ENCODE measurements at regions not wholly inside any gene's neighbourhood (a gene's known extent, or its start where the extent isn't known, plus 50 kb on each side); places are given as distances from the start of the nearest gene placed in this dataset.

DNA sequence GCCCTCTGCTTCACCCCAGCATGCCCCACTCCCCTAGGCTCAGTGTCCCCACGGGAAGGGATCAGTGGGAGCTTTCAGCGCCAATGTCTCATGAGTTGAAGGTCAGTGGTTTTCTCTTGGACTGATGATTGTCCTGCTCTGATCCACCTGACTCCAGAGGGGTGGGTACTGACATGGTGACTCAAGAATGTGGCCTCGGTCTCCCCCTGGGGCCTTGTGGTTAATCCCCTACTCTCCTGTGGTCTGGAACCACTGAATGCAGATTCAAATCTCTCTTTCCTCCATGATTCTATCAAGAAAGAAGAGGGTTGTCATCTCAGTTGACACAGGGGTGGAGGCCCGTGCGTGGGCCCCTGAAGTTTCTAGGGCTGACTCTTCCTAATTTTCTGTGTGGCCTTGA, 176.9 kb downstream of the RPS24 start:
- DNase-seq (ENCODE audit: low spot score), result no peak
- H3K4me1 ChIP-seq (ENCODE audit: control insufficient read depth in 1 of 2, low read depth in 2 of 2), result peaks cover 12 to 25% of the 10 kb centered on the region in 2 donors
- H3K36me3 ChIP-seq, result no peaks in the 10 kb centered on the region
- H3K27me3 ChIP-seq (replicated peaks; ENCODE audit: insufficient read depth), result no peaks in the 10 kb centered on the region
- H3K9me3 ChIP-seq, result no peaks in the 10 kb centered on the region
- TF ChIP-seq, protein P1, sequence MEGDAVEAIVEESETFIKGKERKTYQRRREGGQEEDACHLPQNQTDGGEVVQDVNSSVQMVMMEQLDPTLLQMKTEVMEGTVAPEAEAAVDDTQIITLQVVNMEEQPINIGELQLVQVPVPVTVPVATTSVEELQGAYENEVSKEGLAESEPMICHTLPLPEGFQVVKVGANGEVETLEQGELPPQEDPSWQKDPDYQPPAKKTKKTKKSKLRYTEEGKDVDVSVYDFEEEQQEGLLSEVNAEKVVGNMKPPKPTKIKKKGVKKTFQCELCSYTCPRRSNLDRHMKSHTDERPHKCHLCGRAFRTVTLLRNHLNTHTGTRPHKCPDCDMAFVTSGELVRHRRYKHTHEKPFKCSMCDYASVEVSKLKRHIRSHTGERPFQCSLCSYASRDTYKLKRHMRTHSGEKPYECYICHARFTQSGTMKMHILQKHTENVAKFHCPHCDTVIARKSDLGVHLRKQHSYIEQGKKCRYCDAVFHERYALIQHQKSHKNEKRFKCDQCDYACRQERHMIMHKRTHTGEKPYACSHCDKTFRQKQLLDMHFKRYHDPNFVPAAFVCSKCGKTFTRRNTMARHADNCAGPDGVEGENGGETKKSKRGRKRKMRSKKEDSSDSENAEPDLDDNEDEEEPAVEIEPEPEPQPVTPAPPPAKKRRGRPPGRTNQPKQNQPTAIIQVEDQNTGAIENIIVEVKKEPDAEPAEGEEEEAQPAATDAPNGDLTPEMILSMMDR (IDR thresholded peaks at IDR 0.05), result no peak
- ATAC-seq (ENCODE audit: insufficient number of reproducible peaks, low FRiP score, low read depth), result no peak
- H3K4me3 ChIP-seq, result no peak overlapping the region
- H3K27ac ChIP-seq, result no peak overlapping the region

DNA sequence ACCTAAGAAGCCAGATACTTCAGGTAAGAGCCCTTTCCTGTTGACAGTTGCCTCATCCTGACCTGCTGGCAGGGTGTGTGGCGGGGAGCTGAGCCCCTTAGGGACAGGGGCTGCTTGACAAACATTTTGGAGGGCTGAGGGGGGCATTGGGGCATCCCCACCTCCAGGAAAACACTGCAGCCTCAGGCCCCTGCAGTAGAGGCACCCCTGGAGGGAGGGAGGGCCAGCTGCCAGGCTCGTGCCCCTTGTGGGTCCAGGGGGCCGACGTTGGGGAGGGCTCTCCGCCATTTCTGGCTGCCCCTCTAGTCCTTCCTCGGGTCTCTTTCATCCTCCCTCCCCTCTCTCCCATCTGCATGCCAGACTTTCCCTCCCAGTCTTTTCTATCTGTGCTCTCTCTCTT, 177.3 kb downstream of the RPS24 start:
- no peaks in the 10 kb centered on the region for H3K27me3 ChIP-seq (replicated peaks; ENCODE audit: insufficient read depth)
- H3K4me3 ChIP-seq, result no peak overlapping the region
- H3K27ac ChIP-seq, result no peak overlapping the region
- H3K36me3 ChIP-seq, result no peaks in the 10 kb centered on the region
- ATAC-seq (ENCODE audit: insufficient number of reproducible peaks, low FRiP score, low read depth) (no peak), DNase-seq (ENCODE audit: low spot score) (no peak)
- peaks cover 16 to 27% of the 10 kb centered on the region in 2 donors for H3K4me1 ChIP-seq (ENCODE audit: control insufficient read depth in 1 of 2, low read depth in 2 of 2)
- no peaks in the 10 kb centered on the region for H3K9me3 ChIP-seq
- TF ChIP-seq, protein P1 (IDR thresholded peaks at IDR 0.05), result no peak

DNA sequence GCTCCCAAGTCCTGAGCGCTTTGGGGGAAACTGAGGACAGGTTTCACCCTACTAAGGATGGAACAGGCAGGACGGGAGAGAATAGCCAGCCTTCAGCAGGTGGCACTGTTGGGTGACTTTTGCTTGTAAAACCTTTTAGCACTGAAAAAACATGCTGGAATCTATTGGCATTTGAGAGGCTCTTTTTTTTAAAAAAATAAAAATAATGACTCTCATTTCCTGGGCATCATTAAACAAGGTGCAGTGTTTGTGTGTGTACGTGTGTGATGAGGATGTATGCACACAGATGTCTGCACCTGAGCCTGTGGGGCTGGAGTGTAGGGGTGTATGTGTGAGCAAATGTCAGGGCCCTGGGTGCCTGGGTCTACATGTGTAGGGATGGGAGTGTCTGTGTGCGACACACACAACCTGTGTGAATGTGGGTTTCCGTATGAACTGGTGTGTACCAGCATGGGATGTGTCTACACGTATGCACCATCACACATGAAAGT, 177.9 kb downstream of the RPS24 start:
- Histone ChIP-seq H3K9me3 (no peaks in the 10 kb centered on the region), H3K36me3 (no peaks in the 10 kb centered on the region), H3K4me3 (no peak overlapping the region), H3K27ac (no peak overlapping the region), H3K27me3 (replicated peaks; ENCODE audit: insufficient read depth) (no peaks in the 10 kb centered on the region), H3K4me1 (ENCODE audit: control insufficient read depth in 1 of 2, low read depth in 2 of 2) (peaks cover 19 to 30% of the 10 kb centered on the region in 2 donors)
- DNase-seq (ENCODE audit: low spot score) (no peak), ATAC-seq (ENCODE audit: insufficient number of reproducible peaks, low FRiP score, low read depth) (no peak)
- TF ChIP-seq, protein P1 (IDR thresholded peaks at IDR 0.05), result peak; percentile 53

DNA sequence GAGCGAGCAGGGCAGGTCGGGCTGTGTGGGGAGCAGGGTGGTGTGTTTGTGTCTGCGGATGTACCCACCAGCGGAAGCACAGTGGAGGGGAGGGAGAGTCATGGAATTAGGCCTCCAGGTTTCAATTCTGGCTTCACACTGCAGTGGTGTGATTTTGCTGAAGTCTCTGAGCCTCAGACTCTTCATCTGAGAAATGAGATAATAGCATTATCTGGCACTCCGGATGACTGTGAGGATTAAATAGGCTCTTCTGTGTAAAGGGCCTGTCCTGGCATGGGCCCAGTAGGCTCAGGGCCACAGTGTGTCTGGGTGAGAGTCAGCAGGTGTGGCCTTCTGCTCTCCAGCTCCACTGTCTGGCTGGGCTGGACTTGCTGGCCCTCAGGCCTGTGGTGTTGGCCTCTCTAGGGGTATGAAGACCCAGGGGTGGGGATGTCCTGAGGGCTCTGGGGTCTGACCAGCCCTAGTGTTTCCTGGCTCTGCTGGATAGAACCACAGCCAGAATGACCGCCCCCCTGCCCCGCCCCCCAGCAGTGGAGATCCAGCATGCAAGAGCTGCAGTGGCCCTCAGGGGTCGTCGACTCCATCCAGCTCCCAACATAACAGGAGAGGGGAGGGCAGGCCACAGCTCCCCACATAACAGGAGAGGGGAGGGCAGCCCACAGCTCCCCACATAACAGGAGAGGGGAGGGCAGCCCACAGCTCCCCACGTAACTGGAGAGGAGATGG, 178.6 kb downstream of the RPS24 start:
- Histone ChIP-seq H3K4me3 (no peak overlapping the region), H3K9me3 (no peaks in the 10 kb centered on the region), H3K27me3 (replicated peaks; ENCODE audit: insufficient read depth) (no peaks in the 10 kb centered on the region), H3K27ac (no peak overlapping the region), H3K36me3 (no peaks in the 10 kb centered on the region), H3K4me1 (ENCODE audit: control insufficient read depth in 1 of 2, low read depth in 2 of 2) (peaks cover 19 to 30% of the 10 kb centered on the region in 2 donors)
- TF ChIP-seq, protein P1 (IDR thresholded peaks at IDR 0.05), result no peak
- DNase-seq (ENCODE audit: low spot score) (no peak), ATAC-seq (ENCODE audit: insufficient number of reproducible peaks, low FRiP score, low read depth) (no peak)

DNA sequence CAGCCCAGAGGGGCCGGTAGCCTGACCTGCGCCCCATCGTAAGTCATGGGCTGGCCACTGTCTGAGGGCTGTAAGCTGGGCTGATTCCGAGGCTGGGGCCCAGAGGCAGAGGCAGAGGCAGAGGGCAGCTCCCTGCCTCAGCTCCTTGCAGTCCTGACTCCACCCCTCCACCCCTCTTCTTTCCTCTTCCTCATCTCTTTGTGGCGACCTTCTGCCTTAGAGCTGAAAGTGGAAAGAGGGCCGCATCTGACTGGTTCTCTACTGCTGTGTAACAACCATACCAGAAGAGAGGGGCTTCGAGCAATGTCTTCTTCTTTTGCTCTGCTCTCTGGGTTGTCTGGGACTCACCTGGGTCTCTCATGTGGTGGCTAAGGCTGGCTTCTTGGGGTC, 179.1 kb downstream of the RPS24 start:
- DNase-seq (ENCODE audit: low spot score) (no peak), ATAC-seq (ENCODE audit: insufficient number of reproducible peaks, low FRiP score, low read depth) (no peak)
- Histone ChIP-seq H3K27me3 (replicated peaks; ENCODE audit: insufficient read depth) (no peaks in the 10 kb centered on the region), H3K4me1 (ENCODE audit: control insufficient read depth in 1 of 2, low read depth in 2 of 2) (peaks cover 19 to 30% of the 10 kb centered on the region in 2 donors), H3K9me3 (no peaks in the 10 kb centered on the region), H3K27ac (no peak overlapping the region), H3K36me3 (no peaks in the 10 kb centered on the region), H3K4me3 (no peak overlapping the region)
- TF ChIP-seq, protein P1 (IDR thresholded peaks at IDR 0.05), result no peak

Data from thoracic aorta (tissue), 2 donors.